GM12891 (cell line): ENCODE measurements at regions not wholly inside any gene's neighbourhood (a gene's known extent, or its start where the extent isn't known, plus 50 kb on each side); places are given as distances from the start of the nearest gene placed in this dataset.

Source experiments
- DNase-seq: peaks from one replicate; pipeline ENCODE4 v3.0.0; 2011; ENCODE audit warnings: low spot score; ENCODE audit not compliant: insufficient read length
- FAIRE-seq: peaks from 2 replicates; lab custom pipeline; 2011; peaks lifted over from hg19 to GRCh38; lab: Jason Lieb, UNC
- PAX5 ChIP-seq: IDR thresholded peaks from 2 replicates; pipeline ENCODE4 v1.6.1; 2011; ENCODE audit warnings: low read length, moderate library complexity, mild to moderate bottlenecking; ENCODE audit not compliant: insufficient read depth, severe bottlenecking
- POLR2A ChIP-seq: IDR thresholded peaks from 2 replicates; pipeline ENCODE4 v1.6.1; 2011; ENCODE audit warnings: low read depth, low read length, control low read depth
- POLR2AphosphoS5 ChIP-seq: IDR thresholded peaks from 2 replicates; pipeline ENCODE4 v1.6.1; 2011; ENCODE audit warnings: low read depth, low read length, control low read depth
- POU2F2 ChIP-seq: IDR thresholded peaks from 2 replicates; pipeline ENCODE4 v1.6.1; 2011; ENCODE audit warnings: low read depth, mild to moderate bottlenecking, control low read depth, low read length, moderate library complexity
- SPI1 ChIP-seq: IDR thresholded peaks from 2 replicates; pipeline ENCODE4 v1.6.1; 2011; ENCODE audit warnings: low read depth, low read length, control low read depth
- TAF1 ChIP-seq: IDR thresholded peaks from 2 replicates; pipeline ENCODE4 v1.6.1; 2011; ENCODE audit warnings: low read depth, low read length, control low read depth

- FAIRE-seq = no peak
- TF ChIP-seq POLR2AphosphoS5 = no peak
- TF ChIP-seq SPI1 = no peak
- no peak for TF ChIP-seq POLR2A
- TF ChIP-seq TAF1 = no peak
- TF ChIP-seq POU2F2 = no peak
- no peak for TF ChIP-seq PAX5
- no peak for DNase-seq
Measured at GRCh38 chr5:4901305-4901811, 238.8 kb upstream of the ADAMTS16 start.

- TF ChIP-seq PAX5 (no peak), TAF1 (no peak), POLR2AphosphoS5 (no peak), POU2F2 (no peak), POLR2A (no peak), SPI1 (no peak)
- FAIRE-seq (no peak), DNase-seq (no peak)
Measured at GRCh38 chr5:4901924-4902323, 238.2 kb upstream of the ADAMTS16 start.

- no peak for TF ChIP-seq SPI1
- TF ChIP-seq POU2F2 = no peak
- TF ChIP-seq POLR2AphosphoS5 = no peak
- no peak for TF ChIP-seq PAX5
- FAIRE-seq = no peak
- no peak for DNase-seq
Measured at GRCh38 chr5:4905674-4906520, 234.2 kb upstream of the ADAMTS16 start.

- no peak for DNase-seq
- FAIRE-seq = no peak
- no peak for TF ChIP-seq POLR2A
- no peak for TF ChIP-seq POLR2AphosphoS5
- no peak for TF ChIP-seq POU2F2
- no peak for TF ChIP-seq SPI1
- TF ChIP-seq PAX5 = no peak
- TF ChIP-seq TAF1 = no peak
Measured at GRCh38 chr5:4906786-4907185, 233.3 kb upstream of the ADAMTS16 start.

- TF ChIP-seq POU2F2 (no peak), PAX5 (no peak), TAF1 (no peak), POLR2AphosphoS5 (no peak), SPI1 (no peak), POLR2A (no peak)
- FAIRE-seq = no peak
- DNase-seq = no peak
Measured at GRCh38 chr5:4907571-4907970, 232.6 kb upstream of the ADAMTS16 start.

GRCh38 chr5:4909086-4909485 lies 231.0 kb upstream of the ADAMTS16 start:
- FAIRE-seq (no peak), DNase-seq (no peak)
- TF ChIP-seq TAF1 (no peak), POLR2A (no peak), PAX5 (no peak), POLR2AphosphoS5 (no peak), POU2F2 (no peak), SPI1 (no peak)

- DNase-seq = no peak
- no peak for TF ChIP-seq TAF1
- no peak for TF ChIP-seq POU2F2
- TF ChIP-seq PAX5 = no peak
- no peak for TF ChIP-seq POLR2A
- no peak for FAIRE-seq
Measured at GRCh38 chr5:4911646-4912403, 228.3 kb upstream of the ADAMTS16 start.

GRCh38 chr5:4921929-4922328 lies 218.2 kb upstream of the ADAMTS16 start:
- TF ChIP-seq TAF1 (no peak), PAX5 (no peak), POLR2A (no peak), SPI1 (no peak), POLR2AphosphoS5 (no peak), POU2F2 (no peak)
- no peak for FAIRE-seq
- no peak for DNase-seq

GRCh38 chr5:4924577-4924976 lies 215.6 kb upstream of the ADAMTS16 start:
- no peak for TF ChIP-seq PAX5
- no peak for TF ChIP-seq POLR2A
- no peak for TF ChIP-seq TAF1
- no peak for TF ChIP-seq POU2F2
- TF ChIP-seq SPI1 = no peak
- TF ChIP-seq POLR2AphosphoS5 = no peak
- DNase-seq = no peak
- no peak for FAIRE-seq

- no peak for TF ChIP-seq POLR2AphosphoS5
- TF ChIP-seq POLR2A = no peak
- no peak for TF ChIP-seq POU2F2
- TF ChIP-seq PAX5 = no peak
- no peak for TF ChIP-seq SPI1
- no peak for TF ChIP-seq TAF1
- FAIRE-seq = no peak
Measured at GRCh38 chr5:4927097-4927496, 213.0 kb upstream of the ADAMTS16 start.

More at GRCh38 chr5:4927097-4927496, 213.0 kb upstream of the ADAMTS16 start:
- DNase-seq = no peak
